Gastrocnemius medialis (tissue), 4 donors: ENCODE measurements at regions not wholly inside any gene's neighbourhood (a gene's known extent, or its start where the extent isn't known, plus 50 kb on each side); places are given as distances from the start of the nearest gene placed in this dataset.

Experiments used
- POLR2A ChIP-seq, 2 donors: fragments of 450-650 bp; IDR thresholded peaks; one replicate each; pipeline ENCODE4 v1.6.1; 2017; ENCODE audit warnings: antibody characterized with exemption in 2 of 2, mild to moderate bottlenecking in 2 of 2, moderate library complexity in 2 of 2
- TF ChIP-seq, protein P1 (sequence below), 5 experiments: fragments of 450-650 bp in 3 of 5; fragments of 200-600 bp in 2 of 5; sonication (generic) in 2 of 5; IDR thresholded peaks in 4 of 5; conservative IDR thresholded peaks in 1 of 5; 1 replicate in 4 of 5; 2 replicates in 1 of 5; pipeline ENCODE4 v1.5.1; 2016 to 2019; ENCODE audit warnings: antibody characterized with exemption in 5 of 5, mild to moderate bottlenecking in 3 of 5, moderate library complexity in 3 of 5

DNA sequence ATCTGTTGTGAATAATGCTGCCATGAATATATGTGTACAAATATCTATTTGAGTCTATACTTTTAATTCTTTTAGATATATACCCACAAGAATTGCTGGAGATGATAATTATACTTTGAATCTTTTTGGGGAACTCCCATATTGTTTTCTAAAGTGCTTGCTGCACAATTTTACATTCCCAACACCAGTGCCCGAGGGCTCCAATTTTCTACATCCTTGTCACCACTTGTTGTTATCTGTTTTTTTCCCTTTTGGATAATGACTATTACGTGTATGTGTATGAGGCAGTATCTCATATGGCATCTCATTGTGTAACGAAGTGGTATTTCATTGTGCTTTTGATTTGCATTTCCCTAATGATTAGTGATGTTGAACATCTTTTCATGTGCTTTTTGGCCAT lies 127.1 kb downstream of the SUDS3 start:
- TF ChIP-seq, protein P1, sequence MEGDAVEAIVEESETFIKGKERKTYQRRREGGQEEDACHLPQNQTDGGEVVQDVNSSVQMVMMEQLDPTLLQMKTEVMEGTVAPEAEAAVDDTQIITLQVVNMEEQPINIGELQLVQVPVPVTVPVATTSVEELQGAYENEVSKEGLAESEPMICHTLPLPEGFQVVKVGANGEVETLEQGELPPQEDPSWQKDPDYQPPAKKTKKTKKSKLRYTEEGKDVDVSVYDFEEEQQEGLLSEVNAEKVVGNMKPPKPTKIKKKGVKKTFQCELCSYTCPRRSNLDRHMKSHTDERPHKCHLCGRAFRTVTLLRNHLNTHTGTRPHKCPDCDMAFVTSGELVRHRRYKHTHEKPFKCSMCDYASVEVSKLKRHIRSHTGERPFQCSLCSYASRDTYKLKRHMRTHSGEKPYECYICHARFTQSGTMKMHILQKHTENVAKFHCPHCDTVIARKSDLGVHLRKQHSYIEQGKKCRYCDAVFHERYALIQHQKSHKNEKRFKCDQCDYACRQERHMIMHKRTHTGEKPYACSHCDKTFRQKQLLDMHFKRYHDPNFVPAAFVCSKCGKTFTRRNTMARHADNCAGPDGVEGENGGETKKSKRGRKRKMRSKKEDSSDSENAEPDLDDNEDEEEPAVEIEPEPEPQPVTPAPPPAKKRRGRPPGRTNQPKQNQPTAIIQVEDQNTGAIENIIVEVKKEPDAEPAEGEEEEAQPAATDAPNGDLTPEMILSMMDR (IDR thresholded peaks at IDR 0.05 in 4 of 5, conservative IDR thresholded peaks at IDR 0.05 in 1 of 5): no peak
- TF ChIP-seq POLR2A (IDR thresholded peaks at IDR 0.05): no peak
